Thyroid gland (tissue), 4 donors: ENCODE measurements at regions not wholly inside any gene's neighbourhood (a gene's known extent, or its start where the extent isn't known, plus 50 kb on each side); places are given as distances from the start of the nearest gene placed in this dataset.

ENCODE experiments used
- POLR2A ChIP-seq, 2 donors: fragments of 450-650 bp; IDR thresholded peaks; one replicate each; pipeline ENCODE4 v1.6.1; 2017; ENCODE audit warnings: antibody characterized with exemption in 2 of 2, mild to moderate bottlenecking in 2 of 2, moderate library complexity in 1 of 2
- TF ChIP-seq, protein P1 (sequence below), 6 experiments: fragments of 200-600 bp in 3 of 6; fragments of 450-650 bp in 3 of 6; sonication (generic) in 3 of 6; IDR thresholded peaks; one replicate each; pipeline ENCODE4 v1.5.1; 2016 to 2019; ENCODE audit warnings: antibody characterized with exemption in 6 of 6, mild to moderate bottlenecking in 2 of 6, inconsistent platforms in 1 of 6, moderate library complexity in 1 of 6

DNA sequence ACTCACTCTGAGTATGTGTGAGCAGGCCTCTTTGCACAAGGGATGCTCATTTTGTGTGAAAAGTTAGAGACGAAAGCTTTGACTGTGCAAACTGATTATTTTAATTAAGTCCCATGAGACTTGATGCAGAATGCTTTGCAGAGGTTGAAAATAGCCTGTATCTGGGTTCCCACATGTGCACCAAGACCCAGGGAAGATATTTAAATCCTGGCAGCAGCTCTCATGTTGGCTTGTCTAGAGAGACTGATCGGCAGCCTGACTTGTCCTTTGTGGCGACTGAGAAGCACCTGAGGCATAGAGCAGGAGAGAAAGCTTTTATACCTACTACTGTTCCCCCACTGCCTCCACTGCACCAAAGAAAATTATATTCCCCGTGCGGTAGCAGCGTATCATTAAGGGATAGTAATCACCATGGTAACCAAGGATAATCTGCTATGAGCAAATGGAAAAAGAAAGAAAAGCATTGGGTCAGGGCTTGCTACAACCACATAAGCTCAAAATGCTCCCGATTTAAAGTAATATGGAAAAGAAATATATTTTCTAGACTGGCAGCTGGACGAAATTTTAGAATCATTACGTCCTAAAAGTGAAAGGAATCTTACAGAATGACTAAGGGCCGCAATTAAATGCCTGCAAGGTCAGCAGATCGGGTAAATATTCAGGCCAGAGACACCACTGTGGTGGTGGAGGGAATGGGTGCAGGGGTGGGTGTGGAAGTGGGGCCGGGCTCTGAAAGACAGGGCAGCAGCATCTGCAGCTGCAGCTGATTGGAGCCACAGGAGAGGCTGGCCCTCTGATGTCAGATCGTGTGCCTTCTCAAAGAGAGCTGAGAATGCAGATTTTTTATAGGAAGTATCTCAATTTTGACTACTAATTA lies 135.3 kb upstream of the EPB41L4A start:
- TF ChIP-seq, protein P1, sequence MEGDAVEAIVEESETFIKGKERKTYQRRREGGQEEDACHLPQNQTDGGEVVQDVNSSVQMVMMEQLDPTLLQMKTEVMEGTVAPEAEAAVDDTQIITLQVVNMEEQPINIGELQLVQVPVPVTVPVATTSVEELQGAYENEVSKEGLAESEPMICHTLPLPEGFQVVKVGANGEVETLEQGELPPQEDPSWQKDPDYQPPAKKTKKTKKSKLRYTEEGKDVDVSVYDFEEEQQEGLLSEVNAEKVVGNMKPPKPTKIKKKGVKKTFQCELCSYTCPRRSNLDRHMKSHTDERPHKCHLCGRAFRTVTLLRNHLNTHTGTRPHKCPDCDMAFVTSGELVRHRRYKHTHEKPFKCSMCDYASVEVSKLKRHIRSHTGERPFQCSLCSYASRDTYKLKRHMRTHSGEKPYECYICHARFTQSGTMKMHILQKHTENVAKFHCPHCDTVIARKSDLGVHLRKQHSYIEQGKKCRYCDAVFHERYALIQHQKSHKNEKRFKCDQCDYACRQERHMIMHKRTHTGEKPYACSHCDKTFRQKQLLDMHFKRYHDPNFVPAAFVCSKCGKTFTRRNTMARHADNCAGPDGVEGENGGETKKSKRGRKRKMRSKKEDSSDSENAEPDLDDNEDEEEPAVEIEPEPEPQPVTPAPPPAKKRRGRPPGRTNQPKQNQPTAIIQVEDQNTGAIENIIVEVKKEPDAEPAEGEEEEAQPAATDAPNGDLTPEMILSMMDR (IDR thresholded peaks at IDR 0.05): no peak
- TF ChIP-seq POLR2A (IDR thresholded peaks at IDR 0.05): no peak
